K562 (cell line): ENCODE measurements at regions not wholly inside any gene's neighbourhood (a gene's known extent, or its start where the extent isn't known, plus 50 kb on each side); places are given as distances from the start of the nearest gene placed in this dataset.

ENCODE experiments used
- CBX1 ChIP-seq: sonication (generic); IDR thresholded peaks from 2 replicates; pipeline ENCODE4 v1.6.1; 2016; ENCODE audit warnings: antibody characterized with exemption, low read depth, mild to moderate bottlenecking
- HDGF ChIP-seq: fragments of 450-650 bp; IDR thresholded peaks from 2 replicates; pipeline ENCODE4 v1.6.1; 2016
- L3MBTL2 ChIP-seq: fragments of 450-650 bp; IDR thresholded peaks from 2 replicates; pipeline ENCODE4 v1.6.1; 2016; ENCODE audit warnings: mild to moderate bottlenecking, moderate library complexity
- MGA ChIP-seq: fragments of 450-650 bp; IDR thresholded peaks from 2 replicates; pipeline ENCODE4 v1.6.1; 2016; ENCODE audit warnings: mild to moderate bottlenecking, moderate library complexity
- ZFP91 ChIP-seq: sonication (generic); formaldehyde crosslinking; IDR thresholded peaks from 2 replicates; pipeline ENCODE4 v1.8.0; 2022; ENCODE audit warnings: mild to moderate bottlenecking, missing genetic modification reagents
- ZNF263 ChIP-seq: sonication (generic); formaldehyde crosslinking; IDR thresholded peaks from 2 replicates; pipeline ENCODE4 v1.8.0; 2022; ENCODE audit warnings: mild to moderate bottlenecking, missing genetic modification reagents, borderline replicate concordance
- ZNF311 ChIP-seq: fragments of 250-450 bp; sonication (Bioruptor Pico); IDR thresholded peaks from 2 replicates; pipeline ENCODE4 v1.4.0; 2020; ENCODE audit warnings: mild to moderate bottlenecking, moderate library complexity

- TF ChIP-seq MGA (peak; percentile 74), CBX1 (no peak), ZFP91 (CRISPR knock-in tag) (no peak), HDGF (no peak), L3MBTL2 (peak; percentile 46; the same call in 1 of the 2 replicates), ZNF263 (CRISPR knock-in tag) (no peak), ZNF311 (CRISPR knock-in tag) (no peak)
Measured at GRCh38 chr6:105787747-105788146, 298.4 kb upstream of the PRDM1 start (continued).
